Liver (tissue), 8 donors: ENCODE measurements at regions not wholly inside any gene's neighbourhood (a gene's known extent, or its start where the extent isn't known, plus 50 kb on each side); places are given as distances from the start of the nearest gene placed in this dataset.

Experiments used
- DNase-seq: peaks from one replicate; pipeline ENCODE4 v3.0.0-alpha.2; 2017; ENCODE audit warnings: low spot score
- H3K27ac ChIP-seq, 2 donors: one replicate each; pipeline ENCODE4 v1.7.0; 2013; ENCODE audit warnings: inconsistent platforms in 2 of 2, low read length in 2 of 2, control low read depth in 1 of 2, low read depth in 1 of 2, mild to moderate bottlenecking in 1 of 2
- H3K27me3 ChIP-seq, 4 donors: one replicate each; pipeline versions ENCODE4 v1.6.1 to v1.7.0; 2013; ENCODE audit warnings: low read length in 3 of 4, inconsistent platforms in 1 of 4, mild to moderate bottlenecking in 1 of 4, moderate library complexity in 1 of 4; ENCODE audit not compliant: control insufficient read depth in 4 of 4, insufficient read depth in 4 of 4
- H3K36me3 ChIP-seq, 4 donors: one replicate each; pipeline versions ENCODE4 v1.6.1 to v1.7.0; 2013; ENCODE audit warnings: low read length in 3 of 4, mild to moderate bottlenecking in 3 of 4, low read depth in 1 of 4, moderate library complexity in 1 of 4; ENCODE audit not compliant: control insufficient read depth in 4 of 4, insufficient read depth in 3 of 4
- H3K4me1 ChIP-seq, 4 donors: one replicate each; pipeline versions ENCODE4 v1.6.1 to v1.7.0; 2013; ENCODE audit warnings: low read length in 3 of 4, mild to moderate bottlenecking in 3 of 4, moderate library complexity in 1 of 4; ENCODE audit not compliant: control insufficient read depth in 4 of 4, insufficient read depth in 4 of 4
- H3K4me3 ChIP-seq, 3 donors: one replicate each; pipeline versions ENCODE4 v1.6.1 to v1.7.0; 2013; ENCODE audit warnings: low read length in 3 of 3, control low read depth in 1 of 3, low read depth in 1 of 3, mild to moderate bottlenecking in 1 of 3
- H3K9ac ChIP-seq, 2 donors: one replicate each; pipeline ENCODE4 v1.7.0; 2013; ENCODE audit warnings: low read length in 2 of 2, mild to moderate bottlenecking in 2 of 2, moderate library complexity in 2 of 2, control low read depth in 1 of 2, low read depth in 1 of 2
- H3K9me3 ChIP-seq, 4 donors: one replicate each; pipeline versions ENCODE4 v1.6.1 to v1.7.0; 2013; ENCODE audit warnings: low read length in 3 of 4; ENCODE audit not compliant: control insufficient read depth in 4 of 4
- EGR1 ChIP-seq, 2 donors: IDR thresholded peaks; 2 replicates each; pipeline ENCODE4 v1.6.1; 2016 to 2018; ENCODE audit warnings: antibody characterized with exemption in 2 of 2, low read depth in 2 of 2
- FOXA1 ChIP-seq: IDR thresholded peaks from 2 replicates; pipeline ENCODE4 v1.6.1; 2016; ENCODE audit warnings: antibody characterized with exemption
- FOXA2 ChIP-seq: IDR thresholded peaks from 2 replicates; pipeline ENCODE4 v1.6.1; 2016; ENCODE audit warnings: antibody characterized with exemption
- GABPA ChIP-seq, 2 donors: IDR thresholded peaks in 1 of 2; conservative IDR thresholded peaks in 1 of 2; 2 replicates each; pipeline ENCODE4 v1.6.1; 2016; ENCODE audit warnings: antibody characterized with exemption in 2 of 2, mild to moderate bottlenecking in 1 of 2, moderate library complexity in 1 of 2
- HNF4A ChIP-seq, 2 donors: conservative IDR thresholded peaks; 2 replicates each; pipeline ENCODE4 v1.6.1; 2016; ENCODE audit warnings: antibody characterized with exemption in 2 of 2, mild to moderate bottlenecking in 2 of 2
- HNF4G ChIP-seq: IDR thresholded peaks from 2 replicates; pipeline ENCODE4 v1.6.1; 2016; ENCODE audit warnings: antibody characterized with exemption
- JUND ChIP-seq, 2 donors: IDR thresholded peaks; 2 replicates each; pipeline ENCODE4 v1.6.1; 2016; ENCODE audit warnings: antibody characterized with exemption in 2 of 2
- NR2F2 ChIP-seq: IDR thresholded peaks from 2 replicates; pipeline ENCODE4 v1.6.1; 2016; ENCODE audit warnings: antibody characterized with exemption
- RAD21 ChIP-seq, 2 donors: IDR thresholded peaks; 2 replicates each; pipeline ENCODE4 v1.6.1; 2016; ENCODE audit warnings: antibody characterized with exemption in 2 of 2, mild to moderate bottlenecking in 2 of 2
- RXRA ChIP-seq, 2 donors: IDR thresholded peaks; 2 replicates each; pipeline ENCODE4 v1.6.1; 2017 to 2018; ENCODE audit warnings: antibody characterized with exemption in 2 of 2, mild to moderate bottlenecking in 1 of 2
- SP1 ChIP-seq: IDR thresholded peaks from 2 replicates; pipeline ENCODE4 v1.6.1; 2018; ENCODE audit warnings: antibody characterized with exemption, mild to moderate bottlenecking
- TAF1 ChIP-seq: conservative IDR thresholded peaks from 2 replicates; pipeline ENCODE4 v1.6.1; 2016; ENCODE audit warnings: antibody characterized with exemption, mild to moderate bottlenecking
- YY1 ChIP-seq: IDR thresholded peaks from 2 replicates; pipeline ENCODE4 v1.6.1; 2016; ENCODE audit warnings: antibody characterized with exemption, mild to moderate bottlenecking
- WGBS: extraction: QIAGEN DNeasy Blood & Tissue Kit; methylation state at CpG from one replicate; pipeline ENCODE4 v1.1.7; 2013; 5-methylcytosine and 5-hydroxymethylcytosine counted together
- TF ChIP-seq, protein P1 (sequence below): IDR thresholded peaks from 2 replicates; pipeline ENCODE4 v1.6.1; 2016; ENCODE audit warnings: antibody characterized with exemption, mild to moderate bottlenecking
- TF ChIP-seq, protein P2 (sequence below): IDR thresholded peaks from 2 replicates; pipeline ENCODE4 v1.6.1; 2016; ENCODE audit warnings: antibody characterized with exemption
- TF ChIP-seq, protein P3 (sequence below): IDR thresholded peaks from 2 replicates; pipeline ENCODE4 v1.6.1; 2016; ENCODE audit warnings: antibody characterized with exemption
- TF ChIP-seq, protein P4 (sequence below): fragments of 150-350 bp; IDR thresholded peaks from 2 replicates; pipeline ENCODE4 v1.5.1; 2017; ENCODE audit warnings: improper control_type of control experiment, low read depth, low read length; ENCODE audit not compliant: missing input control
- TF ChIP-seq, protein P5 (sequence below): IDR thresholded peaks from 2 replicates; pipeline ENCODE4 v1.6.1; 2016; ENCODE audit warnings: antibody characterized with exemption
- donor health status: healthy.
- donor health status: healthy.
- donor health status: healthy.
- donor health status: healthy.
- donor health status: healthy.

DNA sequence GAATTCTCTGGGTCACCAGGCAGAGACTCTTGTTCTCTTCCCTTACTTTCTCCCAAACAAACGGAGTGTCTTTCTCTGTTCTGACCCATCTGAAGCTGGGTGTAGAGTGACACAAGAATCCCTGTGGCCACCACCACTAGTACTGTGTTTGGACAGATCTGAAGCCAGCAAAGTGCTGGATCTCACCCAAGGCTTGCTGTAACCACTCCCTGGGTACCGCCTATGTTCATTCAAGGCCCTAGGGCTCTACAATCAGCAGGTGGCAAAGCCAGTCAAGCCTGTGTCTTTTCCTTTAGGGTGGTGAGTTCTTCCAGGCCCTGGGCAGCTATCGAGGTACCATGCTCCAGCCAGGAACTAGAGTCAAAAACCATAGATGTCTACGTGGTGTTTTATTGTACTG is 149.2 kb upstream of the CTNNB1 start:
- no peaks in the 10 kb centered on the region for H3K36me3 ChIP-seq
- no peak for TF ChIP-seq YY1
- TF ChIP-seq RXRA (IDR thresholded peaks at IDR 0.05), result no peak
- TF ChIP-seq, protein P1, sequence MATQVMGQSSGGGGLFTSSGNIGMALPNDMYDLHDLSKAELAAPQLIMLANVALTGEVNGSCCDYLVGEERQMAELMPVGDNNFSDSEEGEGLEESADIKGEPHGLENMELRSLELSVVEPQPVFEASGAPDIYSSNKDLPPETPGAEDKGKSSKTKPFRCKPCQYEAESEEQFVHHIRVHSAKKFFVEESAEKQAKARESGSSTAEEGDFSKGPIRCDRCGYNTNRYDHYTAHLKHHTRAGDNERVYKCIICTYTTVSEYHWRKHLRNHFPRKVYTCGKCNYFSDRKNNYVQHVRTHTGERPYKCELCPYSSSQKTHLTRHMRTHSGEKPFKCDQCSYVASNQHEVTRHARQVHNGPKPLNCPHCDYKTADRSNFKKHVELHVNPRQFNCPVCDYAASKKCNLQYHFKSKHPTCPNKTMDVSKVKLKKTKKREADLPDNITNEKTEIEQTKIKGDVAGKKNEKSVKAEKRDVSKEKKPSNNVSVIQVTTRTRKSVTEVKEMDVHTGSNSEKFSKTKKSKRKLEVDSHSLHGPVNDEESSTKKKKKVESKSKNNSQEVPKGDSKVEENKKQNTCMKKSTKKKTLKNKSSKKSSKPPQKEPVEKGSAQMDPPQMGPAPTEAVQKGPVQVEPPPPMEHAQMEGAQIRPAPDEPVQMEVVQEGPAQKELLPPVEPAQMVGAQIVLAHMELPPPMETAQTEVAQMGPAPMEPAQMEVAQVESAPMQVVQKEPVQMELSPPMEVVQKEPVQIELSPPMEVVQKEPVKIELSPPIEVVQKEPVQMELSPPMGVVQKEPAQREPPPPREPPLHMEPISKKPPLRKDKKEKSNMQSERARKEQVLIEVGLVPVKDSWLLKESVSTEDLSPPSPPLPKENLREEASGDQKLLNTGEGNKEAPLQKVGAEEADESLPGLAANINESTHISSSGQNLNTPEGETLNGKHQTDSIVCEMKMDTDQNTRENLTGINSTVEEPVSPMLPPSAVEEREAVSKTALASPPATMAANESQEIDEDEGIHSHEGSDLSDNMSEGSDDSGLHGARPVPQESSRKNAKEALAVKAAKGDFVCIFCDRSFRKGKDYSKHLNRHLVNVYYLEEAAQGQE, result no peak
- TF ChIP-seq, protein P2, sequence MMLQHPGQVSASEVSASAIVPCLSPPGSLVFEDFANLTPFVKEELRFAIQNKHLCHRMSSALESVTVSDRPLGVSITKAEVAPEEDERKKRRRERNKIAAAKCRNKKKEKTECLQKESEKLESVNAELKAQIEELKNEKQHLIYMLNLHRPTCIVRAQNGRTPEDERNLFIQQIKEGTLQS, result no peak
- no peak for TF ChIP-seq GABPA (IDR thresholded peaks at IDR 0.05 in 1 of 2, conservative IDR thresholded peaks at IDR 0.05 in 1 of 2)
- no peak for TF ChIP-seq EGR1 (IDR thresholded peaks at IDR 0.05; ENCODE audit: low read depth in 2 of 2)
- TF ChIP-seq, protein P3, sequence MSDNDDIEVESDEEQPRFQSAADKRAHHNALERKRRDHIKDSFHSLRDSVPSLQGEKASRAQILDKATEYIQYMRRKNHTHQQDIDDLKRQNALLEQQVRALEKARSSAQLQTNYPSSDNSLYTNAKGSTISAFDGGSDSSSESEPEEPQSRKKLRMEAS, result no peak
- TF ChIP-seq HNF4A (conservative IDR thresholded peaks at IDR 0.05), result no peak
- no peak for TF ChIP-seq JUND (IDR thresholded peaks at IDR 0.05)
- TF ChIP-seq NR2F2, result no peak
- no peak for TF ChIP-seq FOXA2
- TF ChIP-seq, protein P4, sequence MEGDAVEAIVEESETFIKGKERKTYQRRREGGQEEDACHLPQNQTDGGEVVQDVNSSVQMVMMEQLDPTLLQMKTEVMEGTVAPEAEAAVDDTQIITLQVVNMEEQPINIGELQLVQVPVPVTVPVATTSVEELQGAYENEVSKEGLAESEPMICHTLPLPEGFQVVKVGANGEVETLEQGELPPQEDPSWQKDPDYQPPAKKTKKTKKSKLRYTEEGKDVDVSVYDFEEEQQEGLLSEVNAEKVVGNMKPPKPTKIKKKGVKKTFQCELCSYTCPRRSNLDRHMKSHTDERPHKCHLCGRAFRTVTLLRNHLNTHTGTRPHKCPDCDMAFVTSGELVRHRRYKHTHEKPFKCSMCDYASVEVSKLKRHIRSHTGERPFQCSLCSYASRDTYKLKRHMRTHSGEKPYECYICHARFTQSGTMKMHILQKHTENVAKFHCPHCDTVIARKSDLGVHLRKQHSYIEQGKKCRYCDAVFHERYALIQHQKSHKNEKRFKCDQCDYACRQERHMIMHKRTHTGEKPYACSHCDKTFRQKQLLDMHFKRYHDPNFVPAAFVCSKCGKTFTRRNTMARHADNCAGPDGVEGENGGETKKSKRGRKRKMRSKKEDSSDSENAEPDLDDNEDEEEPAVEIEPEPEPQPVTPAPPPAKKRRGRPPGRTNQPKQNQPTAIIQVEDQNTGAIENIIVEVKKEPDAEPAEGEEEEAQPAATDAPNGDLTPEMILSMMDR, result no peak
- no peak for TF ChIP-seq RAD21 (IDR thresholded peaks at IDR 0.05)
- TF ChIP-seq HNF4G, result no peak
- TF ChIP-seq, protein P5, sequence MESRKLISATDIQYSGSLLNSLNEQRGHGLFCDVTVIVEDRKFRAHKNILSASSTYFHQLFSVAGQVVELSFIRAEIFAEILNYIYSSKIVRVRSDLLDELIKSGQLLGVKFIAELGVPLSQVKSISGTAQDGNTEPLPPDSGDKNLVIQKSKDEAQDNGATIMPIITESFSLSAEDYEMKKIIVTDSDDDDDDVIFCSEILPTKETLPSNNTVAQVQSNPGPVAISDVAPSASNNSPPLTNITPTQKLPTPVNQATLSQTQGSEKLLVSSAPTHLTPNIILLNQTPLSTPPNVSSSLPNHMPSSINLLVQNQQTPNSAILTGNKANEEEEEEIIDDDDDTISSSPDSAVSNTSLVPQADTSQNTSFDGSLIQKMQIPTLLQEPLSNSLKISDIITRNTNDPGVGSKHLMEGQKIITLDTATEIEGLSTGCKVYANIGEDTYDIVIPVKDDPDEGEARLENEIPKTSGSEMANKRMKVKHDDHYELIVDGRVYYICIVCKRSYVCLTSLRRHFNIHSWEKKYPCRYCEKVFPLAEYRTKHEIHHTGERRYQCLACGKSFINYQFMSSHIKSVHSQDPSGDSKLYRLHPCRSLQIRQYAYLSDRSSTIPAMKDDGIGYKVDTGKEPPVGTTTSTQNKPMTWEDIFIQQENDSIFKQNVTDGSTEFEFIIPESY, result no peak
- no peak for TF ChIP-seq TAF1
- TF ChIP-seq FOXA1, result no peak
- TF ChIP-seq SP1, result no peak
- WGBS, result 89% methylated on average over 4 of the region's 4 CpGs
- no peak overlapping the region for H3K27ac ChIP-seq
- DNase-seq, result peak; percentile 26
- no peak overlapping the region for H3K9ac ChIP-seq
- no peak overlapping the region for H3K4me3 ChIP-seq
- peaks cover 0 to 3% (median 0%) of the 10 kb centered on the region in 4 donors for H3K9me3 ChIP-seq
- no peaks in the 10 kb centered on the region for H3K27me3 ChIP-seq
- H3K4me1 ChIP-seq, result no peaks in the 10 kb centered on the region
